ENCODE measurements at regions not wholly inside any gene's neighbourhood (a gene's known extent, or its start where the extent isn't known, plus 50 kb on each side); places are given as distances from the start of the nearest gene placed in this dataset.

- Mint-ChIP-seq H3K27ac (no peak overlapping the region), H3K4me3 (no peak overlapping the region), H3K4me1 (peaks cover 3% of the 10 kb centered on the region), H3K27me3 (no peaks in the 10 kb centered on the region), H3K36me3 (ENCODE audit: low read depth) (no peaks in the 10 kb centered on the region)
- DNase-seq (no peak), ATAC-seq (no peak)
- no peaks in the 10 kb centered on the region for H3K9me3 ChIP-seq (ENCODE audit: control insufficient read depth, low read length, poor library complexity, severe bottlenecking)
Measured at GRCh38 chr13:84239032-84239431, 356.8 kb upstream of the SLITRK1 start.

GRCh38 chr13:84238381-84238780 is 356.1 kb upstream of the SLITRK1 start:
- Mint-ChIP-seq H3K4me1 (peaks cover 3% of the 10 kb centered on the region), H3K27me3 (no peaks in the 10 kb centered on the region), H3K36me3 (ENCODE audit: low read depth) (no peaks in the 10 kb centered on the region), H3K4me3 (no peak overlapping the region), H3K27ac (no peak overlapping the region)
- DNase-seq (no peak), ATAC-seq (no peak)
- no peaks in the 10 kb centered on the region for H3K9me3 ChIP-seq (ENCODE audit: control insufficient read depth, low read length, poor library complexity, severe bottlenecking)

- no peaks in the 10 kb centered on the region for H3K9me3 ChIP-seq (ENCODE audit: control insufficient read depth, low read length, poor library complexity, severe bottlenecking)
- DNase-seq: no peak
- no peaks in the 10 kb centered on the region for H3K36me3 Mint-ChIP-seq (ENCODE audit: low read depth)
- peaks cover 3% of the 10 kb centered on the region for H3K4me1 Mint-ChIP-seq
- no peak overlapping the region for H3K27ac Mint-ChIP-seq
- H3K27me3 Mint-ChIP-seq: no peaks in the 10 kb centered on the region
- no peak overlapping the region for H3K4me3 Mint-ChIP-seq
- ATAC-seq: no peak
Measured at GRCh38 chr13:84237143-84237542, 354.9 kb upstream of the SLITRK1 start.

- Mint-ChIP-seq H3K36me3 (ENCODE audit: low read depth) (no peaks in the 10 kb centered on the region), H3K4me1 (peaks cover 3% of the 10 kb centered on the region), H3K4me3 (no peak overlapping the region), H3K27ac (no peak overlapping the region), H3K27me3 (no peaks in the 10 kb centered on the region)
- no peak for ATAC-seq
- no peak for DNase-seq
- H3K9me3 ChIP-seq (ENCODE audit: control insufficient read depth, low read length, poor library complexity, severe bottlenecking): no peaks in the 10 kb centered on the region
Measured at GRCh38 chr13:84234416-84234815, 352.1 kb upstream of the SLITRK1 start.

- no peaks in the 10 kb centered on the region for H3K4me1 Mint-ChIP-seq
- H3K9me3 ChIP-seq (ENCODE audit: control insufficient read depth, low read length, poor library complexity, severe bottlenecking): no peaks in the 10 kb centered on the region
- H3K36me3 Mint-ChIP-seq (ENCODE audit: low read depth): no peaks in the 10 kb centered on the region
- no peaks in the 10 kb centered on the region for H3K27me3 Mint-ChIP-seq
- no peak for ATAC-seq
- no peak overlapping the region for H3K27ac Mint-ChIP-seq
- no peak overlapping the region for H3K4me3 Mint-ChIP-seq
- DNase-seq: no peak
Measured at GRCh38 chr13:84230568-84230967, 348.3 kb upstream of the SLITRK1 start.

- Mint-ChIP-seq H3K4me3 (no peak overlapping the region), H3K27ac (no peak overlapping the region), H3K27me3 (no peaks in the 10 kb centered on the region), H3K4me1 (peaks cover 3% of the 10 kb centered on the region), H3K36me3 (ENCODE audit: low read depth) (no peaks in the 10 kb centered on the region)
- ATAC-seq (no peak), DNase-seq (no peak)
- no peaks in the 10 kb centered on the region for H3K9me3 ChIP-seq (ENCODE audit: control insufficient read depth, low read length, poor library complexity, severe bottlenecking)
Measured at GRCh38 chr13:84211048-84211447, 328.8 kb upstream of the SLITRK1 start.

GRCh38 chr13:84208246-84208910 is 326.1 kb upstream of the SLITRK1 start:
- H3K36me3 Mint-ChIP-seq (ENCODE audit: low read depth): no peaks in the 10 kb centered on the region
- no peaks in the 10 kb centered on the region for H3K9me3 ChIP-seq (ENCODE audit: control insufficient read depth, low read length, poor library complexity, severe bottlenecking)
- ATAC-seq: no peak
- H3K27ac Mint-ChIP-seq: no peak overlapping the region
- H3K4me3 Mint-ChIP-seq: no peak overlapping the region
- DNase-seq: no peak
- no peaks in the 10 kb centered on the region for H3K27me3 Mint-ChIP-seq
- peaks cover 3% of the 10 kb centered on the region for H3K4me1 Mint-ChIP-seq

- DNase-seq: no peak
- H3K27me3 Mint-ChIP-seq: no peaks in the 10 kb centered on the region
- H3K4me1 Mint-ChIP-seq: no peaks in the 10 kb centered on the region
Measured at GRCh38 chr13:84207509-84207908, 325.2 kb upstream of the SLITRK1 start.

GRCh38 chr13:84200971-84201370 is 318.7 kb upstream of the SLITRK1 start:
- no peak for DNase-seq
- no peaks in the 10 kb centered on the region for H3K4me1 Mint-ChIP-seq
- no peak for ATAC-seq
- H3K36me3 Mint-ChIP-seq (ENCODE audit: low read depth): no peaks in the 10 kb centered on the region
- H3K27ac Mint-ChIP-seq: no peak overlapping the region
- H3K9me3 ChIP-seq (ENCODE audit: control insufficient read depth, low read length, poor library complexity, severe bottlenecking): no peaks in the 10 kb centered on the region
- no peaks in the 10 kb centered on the region for H3K27me3 Mint-ChIP-seq
- H3K4me3 Mint-ChIP-seq: no peak overlapping the region

More at GRCh38 chr13:84207509-84207908, 325.2 kb upstream of the SLITRK1 start:
- H3K27ac Mint-ChIP-seq: no peak overlapping the region
- no peaks in the 10 kb centered on the region for H3K9me3 ChIP-seq (ENCODE audit: control insufficient read depth, low read length, poor library complexity, severe bottlenecking)
- no peak overlapping the region for H3K4me3 Mint-ChIP-seq
- no peaks in the 10 kb centered on the region for H3K36me3 Mint-ChIP-seq (ENCODE audit: low read depth)
- ATAC-seq: no peak

GRCh38 chr13:84192125-84192524 is 309.9 kb upstream of the SLITRK1 start:
- Mint-ChIP-seq H3K36me3 (ENCODE audit: low read depth) (no peaks in the 10 kb centered on the region), H3K27ac (no peak overlapping the region), H3K4me1 (no peaks in the 10 kb centered on the region), H3K4me3 (no peak overlapping the region), H3K27me3 (no peaks in the 10 kb centered on the region)
- no peaks in the 10 kb centered on the region for H3K9me3 ChIP-seq (ENCODE audit: control insufficient read depth, low read length, poor library complexity, severe bottlenecking)
- no peak for DNase-seq
- ATAC-seq: no peak

GRCh38 chr13:84191139-84191538 is 308.9 kb upstream of the SLITRK1 start:
- no peaks in the 10 kb centered on the region for H3K36me3 Mint-ChIP-seq (ENCODE audit: low read depth)
- no peaks in the 10 kb centered on the region for H3K4me1 Mint-ChIP-seq
- no peak for ATAC-seq

GRCh38 chr13:84187626-84188025 is 305.4 kb upstream of the SLITRK1 start:
- H3K4me1 Mint-ChIP-seq: no peaks in the 10 kb centered on the region
- no peak for ATAC-seq
- no peak overlapping the region for H3K27ac Mint-ChIP-seq
- H3K36me3 Mint-ChIP-seq (ENCODE audit: low read depth): no peaks in the 10 kb centered on the region
- H3K27me3 Mint-ChIP-seq: no peaks in the 10 kb centered on the region
- H3K4me3 Mint-ChIP-seq: no peak overlapping the region
- no peak for DNase-seq
- H3K9me3 ChIP-seq (ENCODE audit: control insufficient read depth, low read length, poor library complexity, severe bottlenecking): no peaks in the 10 kb centered on the region

More at GRCh38 chr13:84191139-84191538, 308.9 kb upstream of the SLITRK1 start:
- Mint-ChIP-seq H3K4me3 (no peak overlapping the region), H3K27ac (no peak overlapping the region), H3K27me3 (no peaks in the 10 kb centered on the region)
- DNase-seq: no peak
- no peaks in the 10 kb centered on the region for H3K9me3 ChIP-seq (ENCODE audit: control insufficient read depth, low read length, poor library complexity, severe bottlenecking)

GRCh38 chr13:84139561-84140158 is 257.4 kb upstream of the SLITRK1 start:
- peak overlapping the region; percentile 24 for H3K27ac Mint-ChIP-seq
- peaks cover 4% of the 10 kb centered on the region for H3K36me3 Mint-ChIP-seq (ENCODE audit: low read depth)
- no peak overlapping the region for H3K4me3 Mint-ChIP-seq
- H3K4me1 Mint-ChIP-seq: peaks cover 18% of the 10 kb centered on the region
- no peaks in the 10 kb centered on the region for H3K27me3 Mint-ChIP-seq
- no peaks in the 10 kb centered on the region for H3K9me3 ChIP-seq (ENCODE audit: control insufficient read depth, low read length, poor library complexity, severe bottlenecking)
- ATAC-seq (no peak), DNase-seq (no peak)

GRCh38 chr13:84137292-84137691 is 255.0 kb upstream of the SLITRK1 start:
- Mint-ChIP-seq H3K36me3 (ENCODE audit: low read depth) (peaks cover 4% of the 10 kb centered on the region), H3K4me1 (peaks cover 18% of the 10 kb centered on the region), H3K4me3 (peak overlapping the region; percentile 89), H3K27me3 (no peaks in the 10 kb centered on the region), H3K27ac (peak overlapping the region; percentile 92)
- no peaks in the 10 kb centered on the region for H3K9me3 ChIP-seq (ENCODE audit: control insufficient read depth, low read length, poor library complexity, severe bottlenecking)
- DNase-seq: peak; percentile 19 to 46 (median 26)
- peak; percentile 99 for ATAC-seq
